Naive thymus-derived CD8-positive, alpha-beta T cell (primary cell): ENCODE measurements at regions not wholly inside any gene's neighbourhood (a gene's known extent, or its start where the extent isn't known, plus 50 kb on each side); places are given as distances from the start of the nearest gene placed in this dataset.

Experiments
- ATAC-seq, 2 donors: fragments of 150-1000 bp; cut with Tn5 transposase in 1 of 2; sonication (Bioruptor Pico), chemical (Tn5 transposase) in 1 of 2; 1 replicate in 1 of 2; 2 replicates in 1 of 2; pipeline ENCODE4 v1.10.0; 2021; ENCODE audit warnings: mild to moderate bottlenecking in 2 of 2, moderate library complexity in 2 of 2
- POLR2A ChIA-PET: fragments of 350-600 bp; sonication (Branson Sonifier 250); formaldehyde crosslinking; loops from one replicate; lab custom pipeline; 2021; ENCODE audit warnings: antibody characterized with exemption; lab: Charles Lee
- DNase-seq, 10 donors: peaks; one replicate each; pipeline versions ENCODE4 v3.0.0 to v3.0.0-alpha.2; 2020 to 2022
- H3K27ac Mint-ChIP-seq, 10 donors: one replicate each; pipeline ENCODE4 v1.8.0; 2020 to 2022; ENCODE audit warnings: mild to moderate bottlenecking in 10 of 10, mixed read lengths in 10 of 10, moderate library complexity in 4 of 10, inconsistent platforms in 1 of 10
- H3K27me3 Mint-ChIP-seq, 5 donors: one replicate each; pipeline ENCODE4 v1.8.0; 2021 to 2022; ENCODE audit warnings: mixed read lengths in 5 of 5
- H3K36me3 Mint-ChIP-seq, 3 donors: one replicate each; pipeline ENCODE4 v1.8.0; 2020 to 2022; ENCODE audit warnings: mixed read lengths in 3 of 3, mild to moderate bottlenecking in 2 of 3, inconsistent platforms in 1 of 3
- H3K4me1 Mint-ChIP-seq, 4 donors: one replicate each; pipeline ENCODE4 v1.8.0; 2021 to 2022; ENCODE audit warnings: mixed read lengths in 4 of 4
- H3K4me3 Mint-ChIP-seq, 10 donors: one replicate each; pipeline ENCODE4 v1.8.0; 2020 to 2022; ENCODE audit warnings: mild to moderate bottlenecking in 10 of 10, mixed read lengths in 10 of 10, moderate library complexity in 6 of 10, inconsistent platforms in 1 of 10
- H3K9me3 Mint-ChIP-seq, 9 donors: one replicate each; pipeline ENCODE4 v1.8.0; 2020 to 2022; ENCODE audit warnings: mixed read lengths in 9 of 9, mild to moderate bottlenecking in 3 of 9, inconsistent platforms in 1 of 9, moderate library complexity in 1 of 9

DNA sequence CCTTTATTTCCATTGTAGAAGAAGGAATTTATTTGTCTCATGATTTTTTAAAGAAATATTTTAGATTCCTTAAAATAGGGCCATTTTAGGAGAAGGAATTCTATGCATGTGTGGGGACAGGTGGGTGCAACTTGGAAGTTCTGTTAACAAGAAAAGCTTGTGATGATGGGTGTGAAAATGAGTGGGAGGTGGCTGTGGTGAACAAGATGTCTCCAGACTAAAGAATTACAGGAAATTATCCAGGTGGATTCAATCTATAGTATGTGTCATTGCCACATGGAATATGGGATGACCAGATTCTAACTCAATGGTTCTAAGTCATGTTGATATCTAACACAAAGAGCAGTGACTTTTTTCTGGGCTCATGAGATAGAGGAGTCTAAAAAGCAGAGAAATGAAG, 229.6 kb upstream of the IGFBP3 start:
- DNase-seq (no peak), ATAC-seq (no peak)
- Mint-ChIP-seq H3K27ac (no peak overlapping the region), H3K9me3 (peaks cover 0 to 4% (median 0%) of the 10 kb centered on the region in 9 donors), H3K4me1 (no peaks in the 10 kb centered on the region), H3K27me3 (peaks cover 0 to 9% (median 0%) of the 10 kb centered on the region in 5 donors), H3K36me3 (no peaks in the 10 kb centered on the region), H3K4me3 (no peak overlapping the region)
- POLR2A ChIA-PET, result no interaction called here

GRCh38 chr7:46150202-46150601, 229.1 kb upstream of the IGFBP3 start:
- peaks cover 0 to 4% (median 0%) of the 10 kb centered on the region in 9 donors for H3K9me3 Mint-ChIP-seq
- no peaks in the 10 kb centered on the region for H3K4me1 Mint-ChIP-seq
- POLR2A ChIA-PET, result no interaction called here
- peaks cover 0 to 9% (median 0%) of the 10 kb centered on the region in 5 donors for H3K27me3 Mint-ChIP-seq
- H3K27ac Mint-ChIP-seq, result no peak overlapping the region
- H3K4me3 Mint-ChIP-seq, result no peak overlapping the region
- ATAC-seq, result no peak
- no peak for DNase-seq
- H3K36me3 Mint-ChIP-seq, result peaks cover 0 to 3% (median 0%) of the 10 kb centered on the region in 3 donors

DNA sequence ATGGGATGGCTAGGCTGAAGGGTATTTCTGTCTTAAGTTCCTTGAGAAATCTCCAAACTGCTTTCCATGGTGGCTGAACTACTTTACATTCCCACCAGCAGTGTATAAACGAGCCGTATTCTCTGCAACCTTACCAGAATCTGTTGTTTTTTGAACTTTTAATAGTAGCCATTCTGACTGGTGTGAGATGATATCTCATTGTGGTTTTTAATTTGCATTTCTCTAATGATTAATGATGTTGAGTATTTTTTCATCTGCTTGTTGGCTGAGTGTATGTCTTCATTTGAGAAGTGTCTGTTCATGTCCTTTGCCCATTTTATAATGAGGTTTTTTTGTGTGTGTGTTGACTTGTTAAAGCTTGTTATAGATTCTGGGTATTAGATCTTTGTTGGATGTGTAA, 226.8 kb upstream of the IGFBP3 start:
- no peaks in the 10 kb centered on the region for H3K4me1 Mint-ChIP-seq
- no peak overlapping the region for H3K4me3 Mint-ChIP-seq
- peaks cover 0 to 6% (median 0%) of the 10 kb centered on the region in 9 donors for H3K9me3 Mint-ChIP-seq
- POLR2A ChIA-PET, result no interaction called here
- no peak for DNase-seq
- ATAC-seq, result no peak
- H3K36me3 Mint-ChIP-seq, result peaks cover 0 to 3% (median 0%) of the 10 kb centered on the region in 3 donors
- peaks cover 0 to 9% (median 0%) of the 10 kb centered on the region in 5 donors for H3K27me3 Mint-ChIP-seq
- no peak overlapping the region for H3K27ac Mint-ChIP-seq

- Mint-ChIP-seq H3K27me3 (peaks cover 0 to 9% (median 0%) of the 10 kb centered on the region in 5 donors), H3K36me3 (peaks cover 0 to 3% (median 0%) of the 10 kb centered on the region in 3 donors), H3K4me3 (no peak overlapping the region), H3K9me3 (peaks cover 0 to 6% (median 0%) of the 10 kb centered on the region in 9 donors), H3K27ac (no peak overlapping the region), H3K4me1 (no peaks in the 10 kb centered on the region)
- POLR2A ChIA-PET, result no interaction called here
- ATAC-seq, result no peak
- no peak for DNase-seq
Observed at GRCh38 chr7:46146454-46147255, 225.6 kb upstream of the IGFBP3 start.

- H3K27ac Mint-ChIP-seq, result no peak overlapping the region
- no peaks in the 10 kb centered on the region for H3K4me1 Mint-ChIP-seq
- H3K9me3 Mint-ChIP-seq, result peaks cover 0 to 6% (median 0%) of the 10 kb centered on the region in 9 donors
- no peak for ATAC-seq
- H3K4me3 Mint-ChIP-seq, result no peak overlapping the region
- H3K27me3 Mint-ChIP-seq, result peaks cover 0 to 9% (median 0%) of the 10 kb centered on the region in 5 donors
- POLR2A ChIA-PET, result no interaction called here
- no peak for DNase-seq
- H3K36me3 Mint-ChIP-seq, result peaks cover 0 to 3% (median 0%) of the 10 kb centered on the region in 3 donors
Observed at GRCh38 chr7:46145412-46145811, 224.3 kb upstream of the IGFBP3 start.

DNA sequence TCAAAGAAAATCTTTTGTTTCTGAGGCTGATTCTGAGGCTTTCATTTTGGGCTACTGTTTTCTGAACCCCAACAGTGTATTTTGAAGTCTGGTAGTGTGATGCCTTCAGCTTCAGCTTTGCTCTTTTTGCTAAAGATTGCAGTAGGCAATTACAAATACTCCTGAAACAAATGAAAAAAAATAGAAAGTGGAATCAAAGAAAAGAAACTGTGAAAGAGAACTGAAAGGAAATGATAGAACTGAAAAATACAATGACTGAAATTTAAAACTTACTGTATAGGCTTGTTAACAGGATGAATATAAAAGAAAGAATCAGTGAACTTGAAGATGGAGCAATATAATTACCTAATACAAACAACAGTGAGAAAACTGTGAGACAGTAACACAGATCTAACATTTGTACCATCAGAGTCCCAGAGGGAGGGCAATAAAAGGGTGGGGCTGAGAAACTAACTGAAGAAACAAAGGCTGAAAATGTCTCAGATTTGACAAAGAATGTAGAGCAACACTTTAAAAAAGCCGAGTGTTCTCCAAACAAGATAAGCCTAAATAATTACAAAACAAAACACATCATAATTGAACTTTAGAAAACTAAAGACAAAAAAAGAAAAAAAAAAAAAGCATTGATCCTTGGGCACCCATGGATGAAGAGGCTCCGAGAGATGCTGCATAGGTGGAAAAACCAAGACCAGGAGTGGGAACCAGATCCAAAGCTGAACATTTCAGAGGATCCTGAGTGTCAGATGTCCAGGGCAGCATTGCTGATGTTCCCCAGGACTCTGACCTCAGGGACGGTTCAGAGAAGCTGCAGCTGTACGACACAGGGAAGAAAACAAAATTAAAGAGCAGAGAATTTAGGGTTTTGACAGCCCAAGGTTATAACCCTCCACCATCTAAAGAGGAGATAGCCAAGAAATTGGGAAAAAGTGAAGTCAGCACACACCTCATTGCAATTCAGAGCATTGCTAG, 223.2 kb upstream of the IGFBP3 start:
- ATAC-seq, result no peak
- no peak overlapping the region for H3K4me3 Mint-ChIP-seq

GRCh38 chr7:46143421-46143820, 222.3 kb upstream of the IGFBP3 start:
- H3K27me3 Mint-ChIP-seq, result peaks cover 0 to 9% (median 0%) of the 10 kb centered on the region in 5 donors
- DNase-seq (no peak), ATAC-seq (no peak)
- no peaks in the 10 kb centered on the region for H3K4me1 Mint-ChIP-seq
- POLR2A ChIA-PET, result no interaction called here
- H3K27ac Mint-ChIP-seq, result no peak overlapping the region
- peaks cover 0 to 6% (median 0%) of the 10 kb centered on the region in 9 donors for H3K9me3 Mint-ChIP-seq
- no peak overlapping the region for H3K4me3 Mint-ChIP-seq
- peaks cover 0 to 3% (median 0%) of the 10 kb centered on the region in 3 donors for H3K36me3 Mint-ChIP-seq

More for the DNA sequence above, 223.2 kb upstream of the IGFBP3 start:
- no peak for DNase-seq
- Mint-ChIP-seq H3K4me1 (no peaks in the 10 kb centered on the region), H3K27ac (peak overlapping the region in 1 of 10 donors; percentile 19), H3K27me3 (peaks cover 0 to 9% (median 0%) of the 10 kb centered on the region in 5 donors), H3K9me3 (peaks cover 0 to 6% (median 0%) of the 10 kb centered on the region in 9 donors), H3K36me3 (peaks cover 0 to 3% (median 0%) of the 10 kb centered on the region in 3 donors)
- POLR2A ChIA-PET, result no interaction called here

GRCh38 chr7:46139079-46139478, 218.0 kb upstream of the IGFBP3 start:
- POLR2A ChIA-PET, result no interaction called here
- peaks cover 0 to 4% (median 0%) of the 10 kb centered on the region in 9 donors for H3K9me3 Mint-ChIP-seq
- no peak overlapping the region for H3K27ac Mint-ChIP-seq
- H3K4me3 Mint-ChIP-seq, result no peak overlapping the region
- H3K27me3 Mint-ChIP-seq, result peaks cover 0 to 3% (median 0%) of the 10 kb centered on the region in 5 donors
- DNase-seq, result no peak
- no peaks in the 10 kb centered on the region for H3K36me3 Mint-ChIP-seq
- ATAC-seq, result no peak
- no peaks in the 10 kb centered on the region for H3K4me1 Mint-ChIP-seq

GRCh38 chr7:46137725-46138124, 216.7 kb upstream of the IGFBP3 start:
- H3K36me3 Mint-ChIP-seq, result peaks cover 0 to 5% (median 0%) of the 10 kb centered on the region in 3 donors
- no peak for DNase-seq
- H3K27me3 Mint-ChIP-seq, result peaks cover 0 to 3% (median 0%) of the 10 kb centered on the region in 5 donors

GRCh38 chr7:46135557-46135956, 214.5 kb upstream of the IGFBP3 start:
- Mint-ChIP-seq H3K27me3 (peaks cover 0 to 3% (median 0%) of the 10 kb centered on the region in 5 donors), H3K4me3 (no peak overlapping the region), H3K36me3 (peaks cover 0 to 5% (median 0%) of the 10 kb centered on the region in 3 donors), H3K9me3 (peaks cover 0 to 3% (median 0%) of the 10 kb centered on the region in 9 donors), H3K27ac (no peak overlapping the region), H3K4me1 (no peaks in the 10 kb centered on the region)
- ATAC-seq, result no peak
- POLR2A ChIA-PET, result no interaction called here
- no peak for DNase-seq

More at GRCh38 chr7:46137725-46138124, 216.7 kb upstream of the IGFBP3 start:
- no peak for ATAC-seq
- POLR2A ChIA-PET, result no interaction called here
- H3K9me3 Mint-ChIP-seq, result peaks cover 0 to 5% (median 0%) of the 10 kb centered on the region in 9 donors
- H3K4me1 Mint-ChIP-seq, result no peaks in the 10 kb centered on the region
- no peak overlapping the region for H3K4me3 Mint-ChIP-seq
- no peak overlapping the region for H3K27ac Mint-ChIP-seq

DNA sequence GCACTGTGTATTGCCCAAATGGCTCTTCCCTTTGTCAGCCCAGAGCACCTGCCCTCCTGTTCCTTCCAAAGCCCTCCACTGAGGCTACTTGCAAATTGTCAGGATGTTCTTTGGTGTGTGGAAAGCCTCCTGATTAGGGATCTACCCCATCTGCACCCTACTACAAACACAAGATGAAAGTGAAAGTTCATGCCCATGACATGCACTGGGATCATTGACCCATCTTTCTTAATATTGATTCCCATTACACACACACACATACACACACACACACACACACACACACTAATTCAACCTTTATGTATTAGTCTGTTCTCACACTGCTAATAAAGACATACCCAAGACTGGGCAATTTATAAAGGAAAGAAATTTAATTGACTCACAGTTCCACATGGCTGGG, 213.7 kb upstream of the IGFBP3 start:
- Mint-ChIP-seq H3K27ac (no peak overlapping the region), H3K27me3 (peaks cover 0 to 3% (median 0%) of the 10 kb centered on the region in 5 donors), H3K4me3 (no peak overlapping the region), H3K9me3 (peaks cover 0 to 3% (median 0%) of the 10 kb centered on the region in 9 donors), H3K36me3 (peaks cover 0 to 5% (median 0%) of the 10 kb centered on the region in 3 donors), H3K4me1 (no peaks in the 10 kb centered on the region)
- POLR2A ChIA-PET, result no interaction called here
- ATAC-seq (no peak), DNase-seq (no peak)

DNA sequence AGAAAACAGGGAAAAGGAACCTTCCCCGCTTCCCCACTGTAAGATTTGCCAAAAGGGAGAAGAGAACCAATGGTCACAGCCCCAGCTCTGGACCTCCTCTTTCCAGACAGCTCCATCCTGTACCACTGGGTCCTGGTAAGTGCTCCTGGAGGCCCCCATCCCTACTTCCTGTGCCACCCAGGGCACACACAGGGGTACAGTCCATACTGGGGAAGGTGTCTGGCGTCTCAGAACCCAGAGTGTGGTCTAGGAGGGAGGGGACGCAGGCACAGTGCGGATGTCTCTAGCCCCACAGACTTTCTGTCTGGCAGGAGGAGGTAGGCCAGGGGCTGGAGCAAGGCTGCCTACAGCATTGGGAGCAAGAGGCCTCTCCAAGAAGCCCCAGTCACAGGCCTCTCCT, 213.3 kb upstream of the IGFBP3 start:
- DNase-seq (no peak), ATAC-seq (no peak)
- POLR2A ChIA-PET, result no interaction called here
- no peak overlapping the region for H3K27ac Mint-ChIP-seq
- no peak overlapping the region for H3K4me3 Mint-ChIP-seq
- peaks cover 0 to 5% (median 0%) of the 10 kb centered on the region in 3 donors for H3K36me3 Mint-ChIP-seq
- no peaks in the 10 kb centered on the region for H3K4me1 Mint-ChIP-seq
- peaks cover 0 to 5% (median 0%) of the 10 kb centered on the region in 5 donors for H3K27me3 Mint-ChIP-seq
- peaks cover 0 to 3% (median 0%) of the 10 kb centered on the region in 9 donors for H3K9me3 Mint-ChIP-seq
